Lung (tissue), 11 donors: ENCODE measurements at regions not wholly inside any gene's neighbourhood (a gene's known extent, or its start where the extent isn't known, plus 50 kb on each side); places are given as distances from the start of the nearest gene placed in this dataset.

ENCODE experiments used
- ATAC-seq: fragments of 200-7000 bp; cut with Tn5 transposase; one replicate; pipeline ENCODE4 v1.9.1; 2020; ENCODE audit warnings: moderate number of reproducible peaks; ENCODE audit not compliant: insufficient read depth, low FRiP score
- DNase-seq, 3 donors: peaks; one replicate each; pipeline ENCODE4 v3.0.0-alpha.2; 2013 to 2017
- H3K27ac ChIP-seq, 2 donors: one replicate each; pipeline ENCODE4 v1.5.1; 2013; ENCODE audit warnings: mild to moderate bottlenecking in 2 of 2, moderate library complexity in 2 of 2, control low read depth in 1 of 2, inconsistent platforms in 1 of 2, low read depth in 1 of 2, low read length in 1 of 2
- H3K27me3 ChIP-seq, 3 donors: one replicate each; pipeline ENCODE4 v1.5.1; 2013; ENCODE audit warnings: low read length in 2 of 3; ENCODE audit not compliant: control insufficient read depth in 3 of 3, insufficient read depth in 3 of 3
- H3K36me3 ChIP-seq, 4 donors: one replicate each; pipeline ENCODE4 v1.5.1; 2013; ENCODE audit warnings: low read length in 4 of 4, mild to moderate bottlenecking in 1 of 4, moderate library complexity in 1 of 4; ENCODE audit not compliant: control insufficient read depth in 4 of 4, insufficient read depth in 4 of 4
- H3K4me1 ChIP-seq, 5 donors: one replicate each; pipeline ENCODE4 v1.5.1; 2013; ENCODE audit warnings: low read length in 5 of 5, mild to moderate bottlenecking in 2 of 5, moderate library complexity in 1 of 5; ENCODE audit not compliant: control insufficient read depth in 5 of 5, insufficient read depth in 5 of 5
- H3K4me3 ChIP-seq: one replicate; pipeline ENCODE4 v1.5.1; 2013; ENCODE audit warnings: mild to moderate bottlenecking, control low read depth, moderate library complexity
- H3K9ac ChIP-seq, 2 donors: one replicate each; pipeline ENCODE4 v1.5.1; 2013; ENCODE audit warnings: low read length in 2 of 2, control low read depth in 1 of 2; ENCODE audit not compliant: insufficient read depth in 1 of 2
- H3K9me3 ChIP-seq, 4 donors: one replicate each; pipeline ENCODE4 v1.5.1; 2013; ENCODE audit warnings: low read length in 3 of 4, mild to moderate bottlenecking in 1 of 4, moderate library complexity in 1 of 4; ENCODE audit not compliant: control insufficient read depth in 4 of 4, insufficient read depth in 3 of 4
- CTCF ChIP-seq: IDR thresholded peaks from 2 replicates; pipeline ENCODE4 v1.5.1; 2012; ENCODE audit warnings: mild to moderate bottlenecking; ENCODE audit errors: control extremely low read depth, extremely low read depth
- WGBS, 2 donors: extraction: QIAGEN DNeasy Blood & Tissue Kit; methylation state at CpG; one replicate each; pipeline ENCODE4 v1.1.7; 2013; 5-methylcytosine and 5-hydroxymethylcytosine counted together
- donor health status: control.
- donor health status: control.
- donor health status: Bipolar disorder and iron deficiency.
- donor health status: healthy.
- donor health status: DM: yes; HTN: yes; CAD: no.

- Histone ChIP-seq H3K27ac (no peak overlapping the region), H3K36me3 (no peaks in the 10 kb centered on the region), H3K4me3 (no peak overlapping the region), H3K9me3 (no peaks in the 10 kb centered on the region), H3K9ac (no peak overlapping the region), H3K27me3 (no peaks in the 10 kb centered on the region), H3K4me1 (peaks cover 0 to 4% (median 0%) of the 10 kb centered on the region in 5 donors)
- ATAC-seq (no peak), DNase-seq (no peak)
- WGBS, 2 donors: 83 to 84% methylated on average over 1 of the region's 1 CpG
- TF ChIP-seq CTCF: no peak
These were observed 297.9 kb upstream of the PCSK5 start for GRCh38 chr9:75592586-75592985.

DNA sequence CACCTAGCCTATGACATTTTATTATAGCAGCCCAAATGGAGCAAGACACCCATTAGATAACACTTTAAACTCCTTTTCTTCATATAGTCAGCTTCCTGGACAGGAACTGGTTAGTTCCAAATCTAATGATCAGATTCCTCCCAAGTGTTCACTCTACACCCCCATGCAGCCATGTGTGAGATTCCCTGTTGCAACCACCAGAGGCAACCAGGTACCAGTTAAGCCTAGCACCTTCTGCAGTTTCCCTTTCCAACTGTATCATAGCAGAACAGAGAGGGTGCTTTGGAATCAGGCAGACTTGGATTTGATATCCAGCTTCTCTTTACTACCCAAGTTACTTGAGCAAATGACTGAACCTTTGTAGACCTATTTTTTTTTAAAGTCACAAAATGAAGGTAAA, 296.6 kb upstream of the PCSK5 start:
- Histone ChIP-seq H3K27ac (no peak overlapping the region), H3K36me3 (no peaks in the 10 kb centered on the region), H3K4me3 (no peak overlapping the region), H3K4me1 (peaks cover 0 to 4% (median 0%) of the 10 kb centered on the region in 5 donors), H3K27me3 (no peaks in the 10 kb centered on the region), H3K9me3 (no peaks in the 10 kb centered on the region), H3K9ac (no peak overlapping the region)
- TF ChIP-seq CTCF: no peak
- ATAC-seq (no peak), DNase-seq (no peak)

GRCh38 chr9:75599126-75599525, 291.3 kb upstream of the PCSK5 start:
- no peak for ATAC-seq
- no peak for TF ChIP-seq CTCF
- H3K4me3 ChIP-seq: no peak overlapping the region

GRCh38 chr9:75601280-75601679, 289.2 kb upstream of the PCSK5 start:
- Histone ChIP-seq H3K9me3 (no peaks in the 10 kb centered on the region), H3K27ac (no peak overlapping the region), H3K9ac (no peak overlapping the region), H3K4me1 (no peaks in the 10 kb centered on the region), H3K36me3 (no peaks in the 10 kb centered on the region), H3K27me3 (no peaks in the 10 kb centered on the region), H3K4me3 (no peak overlapping the region)
- 78 to 90% methylated on average over 2 of the region's 2 CpGs for WGBS, 2 donors
- no peak for DNase-seq
- no peak for TF ChIP-seq CTCF
- no peak for ATAC-seq

More at GRCh38 chr9:75599126-75599525, 291.3 kb upstream of the PCSK5 start:
- H3K27me3 ChIP-seq: no peaks in the 10 kb centered on the region
- H3K4me1 ChIP-seq: no peaks in the 10 kb centered on the region
- H3K27ac ChIP-seq: no peak overlapping the region
- no peak for DNase-seq
- H3K9me3 ChIP-seq: no peaks in the 10 kb centered on the region
- WGBS, 2 donors: 44 to 95% methylated on average over 1 of the region's 1 CpG
- no peaks in the 10 kb centered on the region for H3K36me3 ChIP-seq
- no peak overlapping the region for H3K9ac ChIP-seq
